Hepatocyte (in vitro differentiated cells): ENCODE measurements at regions not wholly inside any gene's neighbourhood (a gene's known extent, or its start where the extent isn't known, plus 50 kb on each side); places are given as distances from the start of the nearest gene placed in this dataset.

ENCODE experiments used
- DNase-seq: peaks from one replicate; pipeline ENCODE4 v3.0.0-alpha.2; 2016; ENCODE audit warnings: low spot score
- H2AFZ ChIP-seq: fragments of 200-600 bp; sonication (generic); 2 replicates; pipeline ENCODE4 v1.6.0; 2016; ENCODE audit warnings: antibody characterized with exemption, mild to moderate bottlenecking
- H3K27ac ChIP-seq: fragments of 200-600 bp; sonication (generic); 2 replicates; pipeline ENCODE4 v1.5.1; 2016; ENCODE audit warnings: mild to moderate bottlenecking
- H3K27me3 ChIP-seq: fragments of 200-600 bp; sonication (generic); 2 replicates; pipeline ENCODE4 v1.6.1; 2016
- H3K36me3 ChIP-seq: fragments of 200-600 bp; sonication (generic); replicated peaks from 2 replicates; pipeline ENCODE4 v1.5.1; 2016; ENCODE audit warnings: low read depth; ENCODE audit not compliant: insufficient read depth
- H3K4me1 ChIP-seq: fragments of 200-600 bp; sonication (generic); 2 replicates; pipeline ENCODE4 v1.5.1; 2016; ENCODE audit warnings: mild to moderate bottlenecking, moderate library complexity; ENCODE audit not compliant: insufficient read depth
- H3K4me2 ChIP-seq: fragments of 200-600 bp; sonication (generic); 2 replicates; pipeline ENCODE4 v1.6.0; 2016
- H3K4me3 ChIP-seq: fragments of 200-600 bp; sonication (generic); 2 replicates; pipeline ENCODE4 v1.5.1; 2016; ENCODE audit warnings: mild to moderate bottlenecking
- H3K79me2 ChIP-seq: fragments of 200-600 bp; sonication (generic); 2 replicates; pipeline ENCODE4 v1.6.0; 2017; ENCODE audit warnings: mild to moderate bottlenecking
- H3K9me2 ChIP-seq: fragments of 200-600 bp; sonication (generic); replicated peaks from 2 replicates; pipeline ENCODE4 v1.6.0; 2017; ENCODE audit warnings: mild to moderate bottlenecking; ENCODE audit not compliant: insufficient read depth
- H3K9me3 ChIP-seq: fragments of 200-600 bp; sonication (generic); 2 replicates; pipeline ENCODE4 v1.5.1; 2016; ENCODE audit warnings: low read depth, mild to moderate bottlenecking
- H4K20me1 ChIP-seq: fragments of 200-600 bp; sonication (generic); 2 replicates; pipeline ENCODE4 v1.6.0; 2016; ENCODE audit warnings: mild to moderate bottlenecking; ENCODE audit not compliant: insufficient read depth, poor library complexity, severe bottlenecking
- CTCF ChIP-seq: fragments of 200-600 bp; sonication (generic); IDR thresholded peaks from 2 replicates; pipeline ENCODE4 v1.5.1; 2016; ENCODE audit warnings: antibody characterized with exemption, mild to moderate bottlenecking; ENCODE audit not compliant: poor library complexity
- EZH2 ChIP-seq: fragments of 200-600 bp; sonication (generic); IDR thresholded peaks from 2 replicates; pipeline ENCODE4 v1.6.1; 2016; ENCODE audit warnings: antibody characterized with exemption, mild to moderate bottlenecking, borderline replicate concordance
- EZH2phosphoT487 ChIP-seq: fragments of 200-600 bp; sonication (generic); IDR thresholded peaks from one replicate; pipeline ENCODE4 v1.6.1; 2018; ENCODE audit warnings: antibody characterized with exemption, mild to moderate bottlenecking, low read depth, moderate library complexity; ENCODE audit not compliant: unreplicated experiment, severe bottlenecking
- WGBS: methylation state at CpG from one replicate; pipeline ENCODE4 v1.1.6; 2016; ENCODE audit warnings: low lambda C conversion rate; ENCODE audit errors: missing lambda C conversion rate; 5-methylcytosine and 5-hydroxymethylcytosine counted together

GRCh38 chr2:59588286-59588685 lies 965.2 kb downstream of the BCL11A start:
- Histone ChIP-seq H3K27me3 (no peaks in the 10 kb centered on the region), H3K4me2 (no peak overlapping the region), H2AFZ (no peak overlapping the region), H3K36me3 (no peaks in the 10 kb centered on the region), H4K20me1 (no peaks in the 10 kb centered on the region), H3K79me2 (no peaks in the 10 kb centered on the region), H3K9me2 (no peaks in the 10 kb centered on the region), H3K27ac (no peak overlapping the region), H3K4me1 (peaks cover 20% of the 10 kb centered on the region), H3K4me3 (no peak overlapping the region), H3K9me3 (no peaks in the 10 kb centered on the region)
- no peak for TF ChIP-seq CTCF
- no peak for TF ChIP-seq EZH2phosphoT487
- no peak for TF ChIP-seq EZH2
- DNase-seq = peak; percentile 13
- 80% methylated on average over 5 of the region's 5 CpGs for WGBS

GRCh38 chr2:59586176-59586575 lies 967.3 kb downstream of the BCL11A start:
- no peak overlapping the region for H3K4me2 ChIP-seq
- H3K9me3 ChIP-seq = no peaks in the 10 kb centered on the region
- 93% methylated on average over 1 of the region's 1 CpG for WGBS

GRCh38 chr2:59585655-59586054 lies 967.8 kb downstream of the BCL11A start:
- H3K79me2 ChIP-seq = no peaks in the 10 kb centered on the region
- no peak overlapping the region for H3K27ac ChIP-seq
- no peaks in the 10 kb centered on the region for H4K20me1 ChIP-seq
- peak; percentile 13 for DNase-seq
- no peaks in the 10 kb centered on the region for H3K27me3 ChIP-seq
- 15% methylated on average over 6 of the region's 6 CpGs for WGBS
- H3K4me2 ChIP-seq = peak overlapping the region; percentile 66
- H3K36me3 ChIP-seq = no peaks in the 10 kb centered on the region
- peaks cover 20% of the 10 kb centered on the region for H3K4me1 ChIP-seq
- H3K9me2 ChIP-seq = no peaks in the 10 kb centered on the region
- no peak overlapping the region for H2AFZ ChIP-seq
- H3K9me3 ChIP-seq = no peaks in the 10 kb centered on the region
- H3K4me3 ChIP-seq = no peak overlapping the region
- TF ChIP-seq EZH2phosphoT487 (no peak), CTCF (no peak), EZH2 (no peak)

More at GRCh38 chr2:59586176-59586575, 967.3 kb downstream of the BCL11A start:
- Histone ChIP-seq H3K9me2 (no peaks in the 10 kb centered on the region), H3K36me3 (no peaks in the 10 kb centered on the region), H4K20me1 (no peaks in the 10 kb centered on the region), H2AFZ (no peak overlapping the region), H3K79me2 (no peaks in the 10 kb centered on the region), H3K4me1 (peaks cover 20% of the 10 kb centered on the region), H3K27me3 (no peaks in the 10 kb centered on the region), H3K27ac (no peak overlapping the region), H3K4me3 (no peak overlapping the region)
- no peak for DNase-seq
- TF ChIP-seq CTCF (no peak), EZH2 (no peak), EZH2phosphoT487 (no peak)

GRCh38 chr2:59584958-59585357 lies 968.5 kb downstream of the BCL11A start:
- peak; percentile 14 for DNase-seq
- TF ChIP-seq EZH2phosphoT487 (no peak), CTCF (peak; percentile 15)
- H3K27ac ChIP-seq = no peak overlapping the region
- H3K9me2 ChIP-seq = no peaks in the 10 kb centered on the region
- H3K9me3 ChIP-seq = no peaks in the 10 kb centered on the region
- peak overlapping the region; percentile 66 for H3K4me2 ChIP-seq
- H3K27me3 ChIP-seq = no peaks in the 10 kb centered on the region
- H3K4me1 ChIP-seq = peaks cover 20% of the 10 kb centered on the region
- no peaks in the 10 kb centered on the region for H3K79me2 ChIP-seq
- H3K36me3 ChIP-seq = no peaks in the 10 kb centered on the region
- H3K4me3 ChIP-seq = no peak overlapping the region
- H4K20me1 ChIP-seq = no peaks in the 10 kb centered on the region
- WGBS = 58% methylated on average over 1 of the region's 1 CpG
- H2AFZ ChIP-seq = no peak overlapping the region
